Central memory CD4-positive, alpha-beta T cell (primary cell): ENCODE measurements at regions not wholly inside any gene's neighbourhood (a gene's known extent, or its start where the extent isn't known, plus 50 kb on each side); places are given as distances from the start of the nearest gene placed in this dataset.
"Not testable (repeated sequence)": the region's sequence is repeated elsewhere in the genome, so short reads cannot be mapped to it uniquely, and the experiment has no call there.

Experiments used
- DNase-seq: peaks from one replicate; pipeline ENCODE4 v3.0.0; 2022

- peak; percentile 17 for DNase-seq
These were observed 117.0 kb downstream of the ERMARD start for GRCh38 chr6:169868458-169868857.

- DNase-seq: no peak
These were observed 116.3 kb downstream of the ERMARD start for GRCh38 chr6:169867751-169868191.

GRCh38 chr6:169866668-169867521 is 115.5 kb downstream of the ERMARD start:
- DNase-seq: no peak

- no peak for DNase-seq
These were observed 114.7 kb downstream of the ERMARD start for GRCh38 chr6:169866140-169866534.

- DNase-seq: no peak
These were observed 114.1 kb downstream of the ERMARD start for GRCh38 chr6:169865346-169866139.

- no peak for DNase-seq
These were observed 113.0 kb downstream of the ERMARD start for GRCh38 chr6:169864148-169865020.

- DNase-seq: no peak
These were observed 112.3 kb downstream of the ERMARD start for GRCh38 chr6:169863710-169864109.

GRCh38 chr6:169862892-169863525 is 111.6 kb downstream of the ERMARD start:
- DNase-seq: no peak

GRCh38 chr6:169862043-169862891 is 110.8 kb downstream of the ERMARD start:
- DNase-seq: no peak

GRCh38 chr6:169861431-169862042 is 110.1 kb downstream of the ERMARD start:
- no peak for DNase-seq

- no peak for DNase-seq
These were observed 108.7 kb downstream of the ERMARD start for GRCh38 chr6:169859978-169860703.

- no peak for DNase-seq
These were observed 108.1 kb downstream of the ERMARD start for GRCh38 chr6:169859401-169859977.

- no peak for DNase-seq
These were observed 107.5 kb downstream of the ERMARD start for GRCh38 chr6:169858935-169859351.

GRCh38 chr6:169858293-169858934 is 107.0 kb downstream of the ERMARD start:
- DNase-seq: no peak

- DNase-seq: no peak
These were observed 106.2 kb downstream of the ERMARD start for GRCh38 chr6:169857343-169858292.

- DNase-seq: not testable (repeated sequence)
These were observed 105.3 kb downstream of the ERMARD start for GRCh38 chr6:169856442-169857342.

GRCh38 chr6:169854813-169855212 is 103.4 kb downstream of the ERMARD start:
- no peak for DNase-seq
